ENCODE measurements at regions not wholly inside any gene's neighbourhood (a gene's known extent, or its start where the extent isn't known, plus 50 kb on each side); places are given as distances from the start of the nearest gene placed in this dataset.
"Not testable (repeated sequence)": the region's sequence is repeated elsewhere in the genome, so short reads cannot be mapped to it uniquely, and the experiment has no call there.

DNA sequence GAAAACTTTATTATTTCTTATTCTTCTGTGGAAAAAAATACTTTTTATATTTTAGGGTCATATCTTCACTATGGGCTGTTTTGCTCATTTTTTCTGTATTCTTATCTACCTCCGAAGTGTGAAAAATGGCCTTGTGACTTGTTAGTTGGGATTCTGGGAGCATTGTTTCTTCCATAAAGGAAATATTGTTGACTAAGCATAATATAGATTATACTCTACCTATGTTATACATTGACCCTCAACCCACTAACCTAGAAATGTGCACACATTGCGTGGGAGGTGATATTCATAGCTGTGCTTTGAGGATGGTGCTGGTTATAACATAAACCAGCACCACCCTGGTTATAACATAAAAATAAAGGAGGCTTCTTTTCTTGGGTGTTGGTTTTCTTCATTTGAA lies 259.2 kb upstream of the AADAT start:
- no peaks in the 10 kb centered on the region for H3K36me3 ChIP-seq (ENCODE audit: insufficient read depth, low read length)
- no peaks in the 10 kb centered on the region for H3K9me3 ChIP-seq (ENCODE audit: low read depth, low read length)
- no peaks in the 10 kb centered on the region for H3K27me3 ChIP-seq (ENCODE audit: insufficient read depth, low read length)
- TF ChIP-seq, protein P1, sequence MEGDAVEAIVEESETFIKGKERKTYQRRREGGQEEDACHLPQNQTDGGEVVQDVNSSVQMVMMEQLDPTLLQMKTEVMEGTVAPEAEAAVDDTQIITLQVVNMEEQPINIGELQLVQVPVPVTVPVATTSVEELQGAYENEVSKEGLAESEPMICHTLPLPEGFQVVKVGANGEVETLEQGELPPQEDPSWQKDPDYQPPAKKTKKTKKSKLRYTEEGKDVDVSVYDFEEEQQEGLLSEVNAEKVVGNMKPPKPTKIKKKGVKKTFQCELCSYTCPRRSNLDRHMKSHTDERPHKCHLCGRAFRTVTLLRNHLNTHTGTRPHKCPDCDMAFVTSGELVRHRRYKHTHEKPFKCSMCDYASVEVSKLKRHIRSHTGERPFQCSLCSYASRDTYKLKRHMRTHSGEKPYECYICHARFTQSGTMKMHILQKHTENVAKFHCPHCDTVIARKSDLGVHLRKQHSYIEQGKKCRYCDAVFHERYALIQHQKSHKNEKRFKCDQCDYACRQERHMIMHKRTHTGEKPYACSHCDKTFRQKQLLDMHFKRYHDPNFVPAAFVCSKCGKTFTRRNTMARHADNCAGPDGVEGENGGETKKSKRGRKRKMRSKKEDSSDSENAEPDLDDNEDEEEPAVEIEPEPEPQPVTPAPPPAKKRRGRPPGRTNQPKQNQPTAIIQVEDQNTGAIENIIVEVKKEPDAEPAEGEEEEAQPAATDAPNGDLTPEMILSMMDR (IDR thresholded peaks at IDR 0.05; ENCODE audit: extremely low read depth, low read depth, low read length) = no peak
- no peak overlapping the region for H3K4me2 ChIP-seq (ENCODE audit: insufficient read depth, low read length)
- no peak overlapping the region for H3K27ac ChIP-seq (ENCODE audit: low read depth, low read length)
- no peak for DNase-seq (ENCODE audit: insufficient read length, low spot score, missing footprints)
- no peaks in the 10 kb centered on the region for H3K4me1 ChIP-seq (ENCODE audit: insufficient read depth, low read length)
- no peaks in the 10 kb centered on the region for H4K20me1 ChIP-seq (ENCODE audit: insufficient read depth, low read length)
- H2AFZ ChIP-seq (ENCODE audit: low read length) = no peak overlapping the region
- no peak overlapping the region for H3K4me3 ChIP-seq (ENCODE audit: insufficient read depth, low read length)
- H3K79me2 ChIP-seq (ENCODE audit: insufficient read depth, low read length) = no peaks in the 10 kb centered on the region

DNA sequence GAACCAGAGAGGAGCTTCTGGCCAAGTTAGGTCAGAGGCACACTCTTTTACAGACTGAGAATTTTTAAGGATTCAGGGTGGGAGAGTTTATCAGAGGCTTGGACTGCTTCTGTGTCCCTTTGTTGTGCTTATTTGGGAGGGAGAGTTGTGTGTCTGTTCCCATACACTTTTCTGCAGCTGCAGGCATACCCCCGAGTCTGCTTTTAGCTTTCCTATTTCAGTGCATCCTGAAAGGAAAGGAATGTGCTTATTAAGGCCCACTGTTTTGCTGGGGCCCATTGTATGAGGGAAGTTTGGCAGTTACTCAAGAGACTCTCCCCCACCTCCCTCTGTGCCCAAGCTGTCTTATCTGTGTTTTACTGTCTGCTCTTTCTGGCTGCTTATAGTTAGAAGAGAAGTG lies 257.4 kb upstream of the AADAT start:
- not testable (repeated sequence) for H2AFZ ChIP-seq (ENCODE audit: low read length); H3K9me3 ChIP-seq (ENCODE audit: low read depth, low read length); DNase-seq (ENCODE audit: insufficient read length, low spot score, missing footprints); H3K27me3 ChIP-seq (ENCODE audit: insufficient read depth, low read length); H3K4me2 ChIP-seq (ENCODE audit: insufficient read depth, low read length); H3K4me3 ChIP-seq (ENCODE audit: insufficient read depth, low read length); H3K27ac ChIP-seq (ENCODE audit: low read depth, low read length); H3K36me3 ChIP-seq (ENCODE audit: insufficient read depth, low read length); H3K79me2 ChIP-seq (ENCODE audit: insufficient read depth, low read length); H4K20me1 ChIP-seq (ENCODE audit: insufficient read depth, low read length); H3K4me1 ChIP-seq (ENCODE audit: insufficient read depth, low read length)

DNA sequence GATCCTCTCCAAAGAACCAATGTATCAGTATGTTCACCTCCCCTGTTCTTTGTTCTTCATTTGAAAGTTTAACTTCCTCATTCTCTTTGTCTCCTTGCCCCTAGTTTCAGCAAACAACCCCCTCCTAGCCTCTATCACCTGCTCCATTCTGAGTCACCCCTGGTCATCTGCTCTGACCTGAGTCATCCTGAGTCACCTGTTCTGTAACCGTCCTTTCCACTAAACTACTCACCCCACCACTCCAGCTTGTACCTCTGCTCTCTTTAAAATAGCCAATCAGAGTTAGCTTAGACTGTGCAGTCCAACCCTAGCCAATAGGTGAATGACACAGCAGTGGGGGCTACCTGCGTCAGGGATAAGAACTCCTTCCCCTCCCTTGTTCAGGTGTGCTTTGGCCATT lies 249.8 kb upstream of the AADAT start:
- Histone ChIP-seq H3K4me3 (ENCODE audit: insufficient read depth, low read length) (no peak overlapping the region), H3K4me1 (ENCODE audit: insufficient read depth, low read length) (no peaks in the 10 kb centered on the region), H3K4me2 (ENCODE audit: insufficient read depth, low read length) (no peak overlapping the region), H3K79me2 (ENCODE audit: insufficient read depth, low read length) (no peaks in the 10 kb centered on the region), H4K20me1 (ENCODE audit: insufficient read depth, low read length) (no peaks in the 10 kb centered on the region), H2AFZ (ENCODE audit: low read length) (no peak overlapping the region), H3K36me3 (ENCODE audit: insufficient read depth, low read length) (no peaks in the 10 kb centered on the region), H3K27ac (ENCODE audit: low read depth, low read length) (no peak overlapping the region), H3K9me3 (ENCODE audit: low read depth, low read length) (no peaks in the 10 kb centered on the region), H3K27me3 (ENCODE audit: insufficient read depth, low read length) (no peaks in the 10 kb centered on the region)
- no peak for DNase-seq (ENCODE audit: insufficient read length, low spot score, missing footprints)
- TF ChIP-seq, protein P1 (IDR thresholded peaks at IDR 0.05; ENCODE audit: extremely low read depth, low read depth, low read length) = no peak

- no peaks in the 10 kb centered on the region for H3K27me3 ChIP-seq (ENCODE audit: insufficient read depth, low read length)
- H3K4me3 ChIP-seq (ENCODE audit: insufficient read depth, low read length) = no peak overlapping the region
- no peaks in the 10 kb centered on the region for H3K4me1 ChIP-seq (ENCODE audit: insufficient read depth, low read length)
- DNase-seq (ENCODE audit: insufficient read length, low spot score, missing footprints) = no peak
- H2AFZ ChIP-seq (ENCODE audit: low read length) = no peak overlapping the region
- peaks cover 2% of the 10 kb centered on the region for H3K9me3 ChIP-seq (ENCODE audit: low read depth, low read length)
- no peaks in the 10 kb centered on the region for H4K20me1 ChIP-seq (ENCODE audit: insufficient read depth, low read length)
- no peak overlapping the region for H3K27ac ChIP-seq (ENCODE audit: low read depth, low read length)
- H3K4me2 ChIP-seq (ENCODE audit: insufficient read depth, low read length) = no peak overlapping the region
- H3K36me3 ChIP-seq (ENCODE audit: insufficient read depth, low read length) = no peaks in the 10 kb centered on the region
- TF ChIP-seq, protein P1 (IDR thresholded peaks at IDR 0.05; ENCODE audit: extremely low read depth, low read depth, low read length) = no peak
- no peaks in the 10 kb centered on the region for H3K79me2 ChIP-seq (ENCODE audit: insufficient read depth, low read length)
Observed at GRCh38 chr4:170336238-170336775, 246.6 kb upstream of the AADAT start.

Measured in osteoblast (primary cell).